OCI-LY3 (cell line): ENCODE measurements at regions not wholly inside any gene's neighbourhood (a gene's known extent, or its start where the extent isn't known, plus 50 kb on each side); places are given as distances from the start of the nearest gene placed in this dataset.
A peak's percentile ranks its signal among the peaks of the same experiment; 100 is the strongest.

ENCODE experiments used
- H2AFZ ChIP-seq: fragments of 200-600, 300-600 bp; shearing (Covaris generic); 2 replicates; pipeline ENCODE4 v1.6.0; 2014; ENCODE audit warnings: antibody characterized with exemption, low read depth, low read length
- H3K27ac ChIP-seq: fragments of 200-600, 300-600 bp; sonication (generic); 2 replicates; pipeline ENCODE4 v1.5.1; 2014; ENCODE audit warnings: mild to moderate bottlenecking, low read length, moderate library complexity, mixed read lengths
- H3K27me3 ChIP-seq: fragments of 200-600, 300-600 bp; sonication (generic); 2 replicates; pipeline ENCODE4 v1.6.1; 2014; ENCODE audit warnings: low read depth, low read length, mixed read lengths
- H3K36me3 ChIP-seq: fragments of 200-600, 300-600 bp; sonication (generic); replicated peaks from 2 replicates; pipeline ENCODE3; 2014; ENCODE audit warnings: low read depth, low read length, mixed read lengths
- H3K4me1 ChIP-seq: fragments of 300-600, 200-600 bp; sonication (generic); 2 replicates; pipeline ENCODE4 v1.6.1; 2014; ENCODE audit warnings: low read length, mixed read lengths
- H3K4me2 ChIP-seq: fragments of 200-600, 300-600 bp; sonication (generic); 2 replicates; pipeline ENCODE4 v1.6.1; 2014; ENCODE audit warnings: low read length, mixed read lengths
- H3K4me3 ChIP-seq: fragments of 300-600, 200-600 bp; sonication (generic); 2 replicates; pipeline ENCODE4 v1.5.1; 2014; ENCODE audit warnings: antibody characterized with exemption, mild to moderate bottlenecking, low read length, moderate library complexity
- H3K79me2 ChIP-seq: fragments of 300-600, 200-600 bp; shearing (Covaris generic); 2 replicates; pipeline ENCODE4 v1.6.1; 2014; ENCODE audit warnings: mild to moderate bottlenecking, low read length, mixed read lengths
- H3K9ac ChIP-seq: fragments of 300-600, 200-600 bp; shearing (Covaris generic); 2 replicates; pipeline ENCODE4 v1.6.0; 2014; ENCODE audit warnings: mild to moderate bottlenecking, low read length, moderate library complexity
- H3K9me3 ChIP-seq: fragments of 200-600, 300-600 bp; shearing (Covaris generic); 2 replicates; pipeline ENCODE4 v1.6.1; 2014; ENCODE audit warnings: low read length, mixed read lengths; ENCODE audit not compliant: insufficient read depth
- H4K20me1 ChIP-seq: fragments of 200-600, 300-600 bp; sonication (generic); 2 replicates; pipeline ENCODE4 v1.6.1; 2016; ENCODE audit warnings: low read length, mixed read lengths; ENCODE audit not compliant: insufficient read depth
- EZH2phosphoT487 ChIP-seq: fragments of 200-600 bp; shearing (Covaris generic); IDR thresholded peaks from 2 replicates; pipeline ENCODE4 v1.6.1; 2018; ENCODE audit warnings: antibody characterized with exemption, mixed run types, low read depth
- TF ChIP-seq, protein P1 (sequence below): fragments of 200-600, 300-600 bp; sonication (generic); IDR thresholded peaks from 2 replicates; pipeline ENCODE4 v1.5.1; 2014; ENCODE audit warnings: antibody characterized with exemption, low read length, low read depth

DNA sequence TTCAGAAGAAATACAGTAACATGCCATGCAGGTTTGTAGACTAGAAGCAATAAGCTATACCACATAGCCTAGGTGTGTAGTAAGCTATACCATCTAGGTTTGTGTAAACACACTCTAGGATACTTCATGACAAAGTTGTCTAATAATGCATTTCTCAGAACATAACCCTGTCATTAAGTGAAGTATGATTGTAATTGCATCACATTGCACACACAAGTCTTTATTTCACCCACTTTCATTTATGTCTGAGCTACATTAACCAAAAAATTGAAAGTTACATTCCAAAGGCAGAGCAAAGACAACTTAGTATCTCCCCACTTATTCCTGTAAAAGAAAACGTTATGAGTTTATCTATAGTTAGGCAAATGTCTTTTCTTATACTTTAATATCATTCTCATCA, 64.5 kb upstream of the ATF3 start:
- Histone ChIP-seq H3K4me1 (peaks cover 26% of the 10 kb centered on the region), H3K9ac (no peak overlapping the region), H3K79me2 (no peaks in the 10 kb centered on the region), H3K4me2 (no peak overlapping the region), H3K36me3 (no peaks in the 10 kb centered on the region), H3K27me3 (no peaks in the 10 kb centered on the region), H3K9me3 (no peaks in the 10 kb centered on the region), H2AFZ (no peak overlapping the region), H3K4me3 (no peak overlapping the region), H4K20me1 (no peaks in the 10 kb centered on the region), H3K27ac (no peak overlapping the region)
- TF ChIP-seq, protein P1, sequence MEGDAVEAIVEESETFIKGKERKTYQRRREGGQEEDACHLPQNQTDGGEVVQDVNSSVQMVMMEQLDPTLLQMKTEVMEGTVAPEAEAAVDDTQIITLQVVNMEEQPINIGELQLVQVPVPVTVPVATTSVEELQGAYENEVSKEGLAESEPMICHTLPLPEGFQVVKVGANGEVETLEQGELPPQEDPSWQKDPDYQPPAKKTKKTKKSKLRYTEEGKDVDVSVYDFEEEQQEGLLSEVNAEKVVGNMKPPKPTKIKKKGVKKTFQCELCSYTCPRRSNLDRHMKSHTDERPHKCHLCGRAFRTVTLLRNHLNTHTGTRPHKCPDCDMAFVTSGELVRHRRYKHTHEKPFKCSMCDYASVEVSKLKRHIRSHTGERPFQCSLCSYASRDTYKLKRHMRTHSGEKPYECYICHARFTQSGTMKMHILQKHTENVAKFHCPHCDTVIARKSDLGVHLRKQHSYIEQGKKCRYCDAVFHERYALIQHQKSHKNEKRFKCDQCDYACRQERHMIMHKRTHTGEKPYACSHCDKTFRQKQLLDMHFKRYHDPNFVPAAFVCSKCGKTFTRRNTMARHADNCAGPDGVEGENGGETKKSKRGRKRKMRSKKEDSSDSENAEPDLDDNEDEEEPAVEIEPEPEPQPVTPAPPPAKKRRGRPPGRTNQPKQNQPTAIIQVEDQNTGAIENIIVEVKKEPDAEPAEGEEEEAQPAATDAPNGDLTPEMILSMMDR, result no peak
- no peak for TF ChIP-seq EZH2phosphoT487

DNA sequence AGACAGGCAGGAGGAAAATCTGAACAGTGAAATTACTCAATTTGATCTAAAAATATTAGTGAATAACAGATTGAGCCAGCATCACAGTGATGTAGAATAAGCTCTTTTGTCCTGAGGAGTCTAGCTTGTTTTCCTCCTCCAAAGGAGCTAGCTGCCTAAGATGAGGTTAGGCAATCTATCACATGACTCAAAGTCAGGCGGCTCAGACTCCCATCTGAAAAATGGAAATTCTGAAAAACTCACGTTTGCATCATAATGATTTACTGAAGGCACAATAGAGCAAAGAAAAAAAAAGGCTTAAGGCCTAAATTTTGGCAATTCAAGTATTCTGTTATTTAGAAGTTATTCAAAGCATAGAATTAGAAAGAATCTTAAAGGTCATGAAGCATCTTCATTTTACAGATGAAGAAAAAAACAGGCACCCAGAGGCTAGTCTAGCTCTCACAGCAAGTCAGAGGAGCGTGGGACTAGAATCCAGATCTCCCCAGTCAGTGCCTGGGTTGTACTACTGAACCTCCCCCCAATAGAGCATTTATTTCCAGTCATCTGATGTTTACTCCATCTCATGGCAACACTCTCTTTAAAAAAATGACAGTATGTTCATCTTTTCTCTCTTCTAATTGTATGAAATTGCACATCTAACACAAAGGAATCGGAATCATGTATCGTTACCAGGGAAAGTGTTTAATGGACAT, 62.5 kb upstream of the ATF3 start:
- Histone ChIP-seq H3K4me2 (no peak overlapping the region), H3K9ac (no peak overlapping the region), H3K36me3 (no peaks in the 10 kb centered on the region), H3K4me3 (no peak overlapping the region), H2AFZ (peak overlapping the region; percentile 28; the same call in 1 of the 2 replicates), H3K27me3 (no peaks in the 10 kb centered on the region), H3K79me2 (no peaks in the 10 kb centered on the region), H3K4me1 (peaks cover 26% of the 10 kb centered on the region), H4K20me1 (no peaks in the 10 kb centered on the region), H3K27ac (no peak overlapping the region), H3K9me3 (no peaks in the 10 kb centered on the region)
- TF ChIP-seq, protein P1, result no peak
- no peak for TF ChIP-seq EZH2phosphoT487

DNA sequence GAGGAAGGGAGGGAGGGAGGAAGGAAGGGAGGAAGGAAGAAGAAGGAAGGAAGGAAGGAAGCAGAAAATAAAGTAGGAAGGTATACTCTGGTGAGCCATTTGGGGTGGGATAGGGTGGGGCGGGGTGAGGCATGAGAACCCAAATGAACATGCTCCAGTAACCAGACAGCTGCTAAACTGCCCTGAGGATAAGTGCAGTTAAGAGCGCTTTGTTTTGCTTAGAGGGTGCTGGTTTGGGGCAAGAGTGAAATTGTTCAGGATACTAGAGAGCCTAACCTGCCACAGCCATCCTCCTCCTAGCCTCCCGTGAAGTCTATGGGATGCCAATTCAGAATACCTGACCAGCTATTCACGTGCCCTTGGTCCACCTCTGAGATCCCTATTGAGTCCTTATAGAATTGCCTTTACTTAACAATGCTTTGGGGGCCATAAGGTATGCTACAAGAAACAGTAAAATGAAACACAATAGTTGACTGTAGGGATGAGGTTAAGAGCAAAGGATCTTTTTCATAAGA, 59.0 kb upstream of the ATF3 start:
- Histone ChIP-seq H3K9ac (no peak overlapping the region), H3K27me3 (no peaks in the 10 kb centered on the region), H3K27ac (no peak overlapping the region), H2AFZ (no peak overlapping the region), H4K20me1 (no peaks in the 10 kb centered on the region), H3K4me1 (peaks cover 7% of the 10 kb centered on the region), H3K4me2 (no peak overlapping the region), H3K9me3 (no peaks in the 10 kb centered on the region), H3K36me3 (no peaks in the 10 kb centered on the region), H3K79me2 (no peaks in the 10 kb centered on the region), H3K4me3 (no peak overlapping the region)
- TF ChIP-seq, protein P1, result no peak
- no peak for TF ChIP-seq EZH2phosphoT487

DNA sequence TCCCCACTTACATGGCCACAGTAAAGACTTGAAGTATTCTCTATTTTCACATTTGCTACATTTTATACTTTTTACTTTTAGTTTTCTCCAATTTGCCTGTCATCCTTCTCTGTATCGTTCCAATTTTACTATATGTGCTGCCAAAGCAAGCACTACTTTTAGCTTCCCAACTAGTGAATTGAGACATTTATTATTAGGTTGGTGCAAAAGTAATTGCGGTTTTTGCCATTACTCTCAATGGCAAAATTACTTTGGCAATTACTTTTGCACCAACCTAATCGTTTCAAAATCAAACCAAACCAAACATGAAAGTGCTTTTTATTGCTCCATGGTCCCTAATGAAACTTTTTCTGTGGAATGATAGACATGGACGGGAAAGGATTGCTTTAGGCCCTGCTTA, 56.6 kb upstream of the ATF3 start:
- Histone ChIP-seq H3K79me2 (no peaks in the 10 kb centered on the region), H4K20me1 (no peaks in the 10 kb centered on the region), H3K9ac (no peak overlapping the region)

More for the DNA sequence above, 56.6 kb upstream of the ATF3 start:
- Histone ChIP-seq H3K36me3 (peaks cover 6% of the 10 kb centered on the region), H3K4me1 (no peaks in the 10 kb centered on the region), H3K27me3 (no peaks in the 10 kb centered on the region), H3K4me2 (no peak overlapping the region), H3K4me3 (no peak overlapping the region), H3K27ac (no peak overlapping the region), H3K9me3 (peaks cover 5% of the 10 kb centered on the region; the same call in 1 of the 2 replicates), H2AFZ (no peak overlapping the region)
- TF ChIP-seq, protein P1, result no peak
- TF ChIP-seq EZH2phosphoT487, result no peak
